GM19438 (cell line): ENCODE measurements at regions not wholly inside any gene's neighbourhood (a gene's known extent, or its start where the extent isn't known, plus 50 kb on each side); places are given as distances from the start of the nearest gene placed in this dataset.
"Not testable (repeated sequence)": the region's sequence is repeated elsewhere in the genome, so short reads cannot be mapped to it uniquely, and the experiment has no call there.

Experiments
- ATAC-seq: cut with Tn5 transposase; IDR thresholded peaks from one replicate; pipeline ENCODE4 v1.9.1; 2021; ENCODE audit warnings: low read depth; ENCODE audit not compliant: unreplicated experiment

GRCh38 chr5:118506217-118506852 is 482.0 kb downstream of the DTWD2 start:
- peak; percentile 97 for ATAC-seq

GRCh38 chr5:118502232-118502631 is 486.1 kb downstream of the DTWD2 start:
- not testable (repeated sequence) for ATAC-seq

- no peak for ATAC-seq
Measured at GRCh38 chr5:118491351-118491750, 497.0 kb downstream of the DTWD2 start.

GRCh38 chr5:118486647-118487225 is 501.6 kb downstream of the DTWD2 start:
- no peak for ATAC-seq

GRCh38 chr5:118479285-118479684 is 509.1 kb downstream of the DTWD2 start:
- no peak for ATAC-seq

GRCh38 chr5:118478852-118479251 is 509.5 kb downstream of the DTWD2 start:
- no peak for ATAC-seq

- no peak for ATAC-seq
Measured at GRCh38 chr5:118468085-118468484, 520.3 kb downstream of the DTWD2 start.

GRCh38 chr5:118467103-118467502 is 521.2 kb downstream of the DTWD2 start:
- ATAC-seq = no peak

GRCh38 chr5:118466418-118466817 is 521.9 kb downstream of the DTWD2 start:
- no peak for ATAC-seq

- ATAC-seq = not testable (repeated sequence)
Measured at GRCh38 chr5:118462276-118462675, 526.1 kb downstream of the DTWD2 start.

GRCh38 chr5:118461436-118461835 is 526.9 kb downstream of the DTWD2 start:
- no peak for ATAC-seq

GRCh38 chr5:118459490-118459889 is 528.9 kb downstream of the DTWD2 start:
- ATAC-seq = no peak

GRCh38 chr5:118456085-118456484 is 532.3 kb downstream of the DTWD2 start:
- ATAC-seq = no peak

- no peak for ATAC-seq
Measured at GRCh38 chr5:118451697-118452247, 536.6 kb downstream of the DTWD2 start.

GRCh38 chr5:118450554-118451332 is 537.6 kb downstream of the DTWD2 start:
- no peak for ATAC-seq

GRCh38 chr5:118447350-118447749 is 541.0 kb downstream of the DTWD2 start:
- ATAC-seq = no peak

GRCh38 chr5:118441956-118442355 is 546.4 kb downstream of the DTWD2 start:
- ATAC-seq = no peak

GRCh38 chr5:118441034-118441433 is 547.3 kb downstream of the DTWD2 start:
- ATAC-seq = no peak

GRCh38 chr5:118440496-118440895 is 547.9 kb downstream of the DTWD2 start:
- ATAC-seq = no peak

- no peak for ATAC-seq
Measured at GRCh38 chr5:118439831-118440230, 548.5 kb downstream of the DTWD2 start.

GRCh38 chr5:118435131-118435530 is 553.2 kb downstream of the DTWD2 start:
- no peak for ATAC-seq
